PC-9 (cell line): ENCODE measurements at regions not wholly inside any gene's neighbourhood (a gene's known extent, or its start where the extent isn't known, plus 50 kb on each side); places are given as distances from the start of the nearest gene placed in this dataset.

Source experiments
- CTCF ChIP-seq: fragments of 200-600 bp; sonication (generic); conservative IDR thresholded peaks from 2 replicates; pipeline ENCODE4 v1.6.1; 2017; ENCODE audit warnings: mixed run types, antibody characterized with exemption, mild to moderate bottlenecking, moderate library complexity
- EZH2 ChIP-seq: fragments of 200-600 bp; sonication (generic); IDR thresholded peaks from 2 replicates; pipeline ENCODE4 v1.8.0; 2017; ENCODE audit warnings: antibody characterized with exemption, low read depth

- no peak for TF ChIP-seq CTCF
- no peak for TF ChIP-seq EZH2
These were observed 1017.6 kb downstream of the PCDH9 start for GRCh38 chr13:66212511-66212910.
